ENCODE measurements at regions not wholly inside any gene's neighbourhood (a gene's known extent, or its start where the extent isn't known, plus 50 kb on each side); places are given as distances from the start of the nearest gene placed in this dataset.

GRCh38 chr5:7208938-7209337 is 187.0 kb upstream of the ADCY2 start:
- CTCF ChIA-PET: no interaction called here
- Histone ChIP-seq H4K20me1 (ENCODE audit: control insufficient read depth, insufficient read depth, low read length, poor library complexity, severe bottlenecking) (no peaks in the 10 kb centered on the region), H3K9ac (ENCODE audit: low read length) (no peak overlapping the region), H3K4me2 (replicated peaks; ENCODE audit: low read depth, low read length, poor library complexity, severe bottlenecking) (no peak overlapping the region), H3K27me3 (replicated peaks in 1 of 4; ENCODE audit: control extremely low read depth in 1 of 4, control insufficient read depth in 3 of 4, insufficient read depth in 4 of 4, low read length in 3 of 4) (no peaks in the 10 kb centered on the region), H2AFZ (ENCODE audit: insufficient read depth, low read depth, low read length, poor library complexity, severe bottlenecking) (no peak overlapping the region), H3K36me3 (replicated peaks in 1 of 2; ENCODE audit: control extremely low read depth in 1 of 2, control insufficient read depth in 1 of 2, extremely low read depth in 1 of 2, insufficient read depth in 2 of 2, low read length in 1 of 2) (no peaks in the 10 kb centered on the region), H3K79me2 (ENCODE audit: control insufficient read depth, insufficient read depth, low read length) (no peaks in the 10 kb centered on the region), H3K9me3 (ENCODE audit: control extremely low read depth in 1 of 3, control insufficient read depth in 2 of 3, insufficient read depth in 1 of 3, low read length in 2 of 3) (peaks cover 0 to 13% (median 0%) of the 10 kb centered on the region in 3 donors), H3K4me1 (ENCODE audit: control insufficient read depth in 2 of 2, insufficient read depth in 2 of 2, low read length in 2 of 2) (no peaks in the 10 kb centered on the region), H3K27ac (ENCODE audit: low read length in 2 of 2) (no peak overlapping the region), H3K4me3 (ENCODE audit: control extremely low read depth in 1 of 5, extremely low read depth in 1 of 5, insufficient read depth in 1 of 5, low read depth in 2 of 5, low read length in 4 of 5) (no peak overlapping the region)
- H3K27ac Mint-ChIP-seq: no peak overlapping the region
- POLR2A ChIA-PET: no interaction called here
- TF ChIP-seq EZH2 (IDR thresholded peaks at IDR 0.05; ENCODE audit: borderline replicate concordance, insufficient read depth, low read depth, low read length, poor library complexity, severe bottlenecking) (no peak), CTCF (IDR thresholded peaks at IDR 0.05) (no peak)
- ATAC-seq (ENCODE audit: low read depth) (no peak), DNase-seq (no peak)
- H3K4me1 Mint-ChIP-seq: no peaks in the 10 kb centered on the region
- no peak overlapping the region for H3K4me3 Mint-ChIP-seq
- WGBS (ENCODE audit: insufficient coverage): 52% methylated on average over 5 of the region's 5 CpGs
- no peaks in the 10 kb centered on the region for H3K27me3 Mint-ChIP-seq
- peaks cover 8% of the 10 kb centered on the region for H3K9me3 Mint-ChIP-seq (ENCODE audit: insufficient read depth)
- intact Hi-C loops (cut with micrococcal nuclease): no loop called here

- H3K79me2 ChIP-seq (ENCODE audit: control insufficient read depth, insufficient read depth, low read length): no peaks in the 10 kb centered on the region
- no peaks in the 10 kb centered on the region for H3K27me3 Mint-ChIP-seq
- POLR2A ChIA-PET: no interaction called here
Observed at GRCh38 chr5:7209658-7210057, 186.3 kb upstream of the ADCY2 start.

More at GRCh38 chr5:7209658-7210057, 186.3 kb upstream of the ADCY2 start:
- Histone ChIP-seq H3K9ac (ENCODE audit: low read length) (no peak overlapping the region), H2AFZ (ENCODE audit: insufficient read depth, low read depth, low read length, poor library complexity, severe bottlenecking) (no peak overlapping the region), H4K20me1 (ENCODE audit: control insufficient read depth, insufficient read depth, low read length, poor library complexity, severe bottlenecking) (no peaks in the 10 kb centered on the region), H3K27me3 (replicated peaks in 1 of 4; ENCODE audit: control extremely low read depth in 1 of 4, control insufficient read depth in 3 of 4, insufficient read depth in 4 of 4, low read length in 3 of 4) (no peaks in the 10 kb centered on the region), H3K27ac (ENCODE audit: low read length in 2 of 2) (no peak overlapping the region), H3K4me2 (replicated peaks; ENCODE audit: low read depth, low read length, poor library complexity, severe bottlenecking) (no peak overlapping the region), H3K9me3 (ENCODE audit: control extremely low read depth in 1 of 3, control insufficient read depth in 2 of 3, insufficient read depth in 1 of 3, low read length in 2 of 3) (peaks cover 0 to 13% (median 0%) of the 10 kb centered on the region in 3 donors), H3K4me1 (ENCODE audit: control insufficient read depth in 2 of 2, insufficient read depth in 2 of 2, low read length in 2 of 2) (no peaks in the 10 kb centered on the region), H3K36me3 (replicated peaks in 1 of 2; ENCODE audit: control extremely low read depth in 1 of 2, control insufficient read depth in 1 of 2, extremely low read depth in 1 of 2, insufficient read depth in 2 of 2, low read length in 1 of 2) (no peaks in the 10 kb centered on the region), H3K4me3 (ENCODE audit: control extremely low read depth in 1 of 5, extremely low read depth in 1 of 5, insufficient read depth in 1 of 5, low read depth in 2 of 5, low read length in 4 of 5) (no peak overlapping the region)
- Mint-ChIP-seq H3K9me3 (ENCODE audit: insufficient read depth) (peaks cover 8% of the 10 kb centered on the region), H3K4me1 (no peaks in the 10 kb centered on the region), H3K27ac (no peak overlapping the region), H3K4me3 (no peak overlapping the region)
- no peak for DNase-seq
- CTCF ChIA-PET: no interaction called here
- intact Hi-C loops (cut with micrococcal nuclease): no loop called here
- ATAC-seq (ENCODE audit: low read depth): no peak
- TF ChIP-seq EZH2 (IDR thresholded peaks at IDR 0.05; ENCODE audit: borderline replicate concordance, insufficient read depth, low read depth, low read length, poor library complexity, severe bottlenecking): no peak
- TF ChIP-seq CTCF (IDR thresholded peaks at IDR 0.05): no peak
